Heart left ventricle (tissue), 16 donors: ENCODE measurements at regions not wholly inside any gene's neighbourhood (a gene's known extent, or its start where the extent isn't known, plus 50 kb on each side); places are given as distances from the start of the nearest gene placed in this dataset.

ENCODE experiments used
- ATAC-seq, 4 donors: fragments of 200-7000 bp; cut with Tn5 transposase; one replicate each; pipeline ENCODE4 v1.9.1; 2020 to 2022; ENCODE audit warnings: moderate library complexity in 4 of 4, mild to moderate bottlenecking in 3 of 4, moderate number of reproducible peaks in 1 of 4
- DNase-seq, 5 donors: peaks; one replicate each; pipeline ENCODE4 v3.0.0-alpha.2; 2020
- H3K27ac ChIP-seq, 12 donors: fragments of 200-600 bp; sonication (generic) in 4 of 12; one replicate each; pipeline versions ENCODE4 v1.5.0 to v1.8.0; 2016 to 2022; ENCODE audit warnings: mild to moderate bottlenecking in 2 of 12
- H3K27me3 ChIP-seq, 9 donors: fragments of 200-600 bp; sonication (generic) in 2 of 9; one replicate each; pipeline versions ENCODE4 v1.5.1 to v1.8.0; 2016 to 2022; ENCODE audit warnings: mild to moderate bottlenecking in 3 of 9
- H3K36me3 ChIP-seq, 9 donors: fragments of 200-600 bp; sonication (generic) in 2 of 9; one replicate each; pipeline versions ENCODE4 v1.5.0 to v1.8.0; 2018 to 2022; ENCODE audit warnings: mild to moderate bottlenecking in 2 of 9
- H3K4me1 ChIP-seq, 12 donors: fragments of 200-600 bp; sonication (generic) in 4 of 12; one replicate each; pipeline versions ENCODE4 v1.5.0 to v1.8.0; 2016 to 2022; ENCODE audit warnings: mild to moderate bottlenecking in 3 of 12
- H3K4me3 ChIP-seq, 12 donors: fragments of 200-600 bp; sonication (generic) in 4 of 12; one replicate each; pipeline versions ENCODE4 v1.5.0 to v1.8.0; 2017 to 2022; ENCODE audit warnings: mild to moderate bottlenecking in 9 of 12, moderate library complexity in 4 of 12
- H3K9me3 ChIP-seq, 12 donors: fragments of 200-600 bp; sonication (generic) in 4 of 12; one replicate each; pipeline versions ENCODE4 v1.5.0 to v1.8.0; 2016 to 2022; ENCODE audit warnings: mild to moderate bottlenecking in 1 of 12
- POLR2A ChIP-seq, 2 donors: fragments of 450-650 bp; IDR thresholded peaks; one replicate each; pipeline ENCODE4 v1.6.1; 2017; ENCODE audit warnings: antibody characterized with exemption in 2 of 2, mild to moderate bottlenecking in 2 of 2, moderate library complexity in 2 of 2
- WGBS, 4 donors: extraction: QIAGEN DNeasy Blood & Tissue Kit in 2 of 4; methylation state at CpG; one replicate each; pipeline versions ENCODE4 v1.1.5 to v1.1.7; 2013 to 2018; 5-methylcytosine and 5-hydroxymethylcytosine counted together
- intact Hi-C, 10 donors: fragments of 100-400 bp; cut with DNase I; formaldehyde crosslinking; loops; one replicate each; pipeline versions ENCODE4 v1.11.1 to v1.14.2; 2022
- TF ChIP-seq, protein P1 (sequence below), 12 donors: fragments of 200-600 bp; sonication (generic) in 4 of 12; IDR thresholded peaks; one replicate each; pipeline versions ENCODE4 v1.5.0 to v1.8.0; 2018 to 2022; ENCODE audit warnings: antibody characterized with exemption in 12 of 12, mild to moderate bottlenecking in 5 of 12
- donor health status: ischemic (EF 13 %, LVEDD 7.1; RV severe dilation, severe dysfunction).
- donor health status: healthy with polysubstance abuse.
- donor health status: DM: no; HTN: yes; CAD: no.
- donor health status: DM: no; HTN: no; CAD: no.
- donor health status: ischemic (EF 25% LVEDD 6.9; RV normal size, moderate dysfunction).
- donor health status: ischemic (EF 25% LVEDD 5.7; RV mildly dilated, moderate dysfunction).
- donor health status: healthy.
- donor health status: DM: yes; HTN: yes; CAD: no.
- donor health status: ischemic (EF 35%, LVEDD 5.7; RV mildly dilated, moderate dysfunction).
- donor health status: nonischemic (EF 11% LVEDD 7.7; RV severe dilation, severe dysfunction).
- donor health status: DM: yes; HTN: yes; CAD: no.
- donor health status: PGD.
- donor health status: ischemic (EF 29% LVEDD 5.4; RV normal size, mild dysfunction).
- donor health status: nonischemic (EF 23%, LVEDD 6.1; RV moderate dilation, normal function).

- peaks cover 0 to 6% (median 0%) of the 10 kb centered on the region in 12 donors for H3K9me3 ChIP-seq
- no peaks in the 10 kb centered on the region for H3K36me3 ChIP-seq
- no peak overlapping the region for H3K4me3 ChIP-seq
- H3K27me3 ChIP-seq: no peaks in the 10 kb centered on the region
- intact Hi-C loops: loop anchor here in 7 of 10 donors (2.0 to 10.0 kb wide), 4 partner anchors 52 to 59 kb away; no protein-coding TSS in a partner anchor
- DNase-seq (no peak), ATAC-seq (no peak)
- peaks cover 0 to 19% (median 5%) of the 10 kb centered on the region in 12 donors for H3K4me1 ChIP-seq
- H3K27ac ChIP-seq: no peak overlapping the region
- WGBS, 4 donors: 69 to 80% (median 72%) methylated on average over 6 of the region's 6 CpGs
- TF ChIP-seq POLR2A (IDR thresholded peaks at IDR 0.05): no peak
- TF ChIP-seq, protein P1, sequence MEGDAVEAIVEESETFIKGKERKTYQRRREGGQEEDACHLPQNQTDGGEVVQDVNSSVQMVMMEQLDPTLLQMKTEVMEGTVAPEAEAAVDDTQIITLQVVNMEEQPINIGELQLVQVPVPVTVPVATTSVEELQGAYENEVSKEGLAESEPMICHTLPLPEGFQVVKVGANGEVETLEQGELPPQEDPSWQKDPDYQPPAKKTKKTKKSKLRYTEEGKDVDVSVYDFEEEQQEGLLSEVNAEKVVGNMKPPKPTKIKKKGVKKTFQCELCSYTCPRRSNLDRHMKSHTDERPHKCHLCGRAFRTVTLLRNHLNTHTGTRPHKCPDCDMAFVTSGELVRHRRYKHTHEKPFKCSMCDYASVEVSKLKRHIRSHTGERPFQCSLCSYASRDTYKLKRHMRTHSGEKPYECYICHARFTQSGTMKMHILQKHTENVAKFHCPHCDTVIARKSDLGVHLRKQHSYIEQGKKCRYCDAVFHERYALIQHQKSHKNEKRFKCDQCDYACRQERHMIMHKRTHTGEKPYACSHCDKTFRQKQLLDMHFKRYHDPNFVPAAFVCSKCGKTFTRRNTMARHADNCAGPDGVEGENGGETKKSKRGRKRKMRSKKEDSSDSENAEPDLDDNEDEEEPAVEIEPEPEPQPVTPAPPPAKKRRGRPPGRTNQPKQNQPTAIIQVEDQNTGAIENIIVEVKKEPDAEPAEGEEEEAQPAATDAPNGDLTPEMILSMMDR (IDR thresholded peaks at IDR 0.05): no peak
Observed at GRCh38 chr12:67414011-67414715, 145.0 kb downstream of the CAND1 start.

DNA sequence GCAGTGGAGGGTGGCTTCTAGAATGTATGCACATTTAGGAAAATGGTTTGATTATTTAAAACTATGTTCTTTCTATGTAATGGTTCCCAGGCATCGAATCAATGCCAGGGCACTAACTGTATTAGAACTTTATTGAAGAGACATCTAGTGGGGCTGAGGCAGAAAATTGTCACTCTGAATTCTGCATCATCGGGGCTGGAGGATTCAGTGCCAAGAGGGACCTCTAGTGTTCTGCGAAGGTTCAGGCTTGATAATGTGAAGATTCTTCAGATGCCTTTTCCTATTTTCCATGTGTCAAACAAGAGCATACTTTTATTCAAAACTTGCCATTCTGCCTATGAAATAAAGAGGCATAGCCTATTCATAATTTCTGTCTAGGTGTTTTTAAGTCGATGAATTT lies 146.3 kb downstream of the CAND1 start:
- H3K36me3 ChIP-seq: no peaks in the 10 kb centered on the region
- H3K27me3 ChIP-seq: no peaks in the 10 kb centered on the region
- no peak overlapping the region for H3K27ac ChIP-seq
- peak in 3 of 4 donors; percentile 50 to 75 (median 62) for ATAC-seq
- H3K4me3 ChIP-seq: no peak overlapping the region
- peaks cover 0 to 16% (median 5%) of the 10 kb centered on the region in 12 donors for H3K4me1 ChIP-seq
- DNase-seq: peak in 1 of 5 donors; percentile 26
- TF ChIP-seq, protein P1 (IDR thresholded peaks at IDR 0.05): peak in 11 of 12 donors; percentile 15 to 69 (median 44)
- no peak for TF ChIP-seq POLR2A (IDR thresholded peaks at IDR 0.05)
- H3K9me3 ChIP-seq: peaks cover 0 to 6% (median 0%) of the 10 kb centered on the region in 12 donors
- 29 to 36% (median 33%) methylated on average over 4 of the region's 4 CpGs for WGBS, 4 donors
- intact Hi-C loops: loop anchor here in 5 of 10 donors (1.0 to 10.0 kb wide), 3 partner anchors 59 to 61 kb away; no protein-coding TSS in a partner anchor

- H3K36me3 ChIP-seq: no peaks in the 10 kb centered on the region
- no peaks in the 10 kb centered on the region for H3K9me3 ChIP-seq
- no peak overlapping the region for H3K27ac ChIP-seq
- intact Hi-C loops: loop anchor here in 3 of 10 donors (10.0 kb wide), 1 partner anchor 65 kb away; no protein-coding TSS in a partner anchor
- TF ChIP-seq POLR2A (IDR thresholded peaks at IDR 0.05): no peak
- TF ChIP-seq, protein P1 (IDR thresholded peaks at IDR 0.05): no peak
- ATAC-seq (no peak), DNase-seq (no peak)
- H3K4me1 ChIP-seq: peaks cover 0 to 4% (median 0%) of the 10 kb centered on the region in 12 donors
- no peak overlapping the region for H3K4me3 ChIP-seq
- 93 to 98% (median 97%) methylated on average over 7 of the region's 7 CpGs for WGBS, 4 donors
- H3K27me3 ChIP-seq: no peaks in the 10 kb centered on the region
Observed at GRCh38 chr12:67419810-67420209, 150.7 kb downstream of the CAND1 start.

DNA sequence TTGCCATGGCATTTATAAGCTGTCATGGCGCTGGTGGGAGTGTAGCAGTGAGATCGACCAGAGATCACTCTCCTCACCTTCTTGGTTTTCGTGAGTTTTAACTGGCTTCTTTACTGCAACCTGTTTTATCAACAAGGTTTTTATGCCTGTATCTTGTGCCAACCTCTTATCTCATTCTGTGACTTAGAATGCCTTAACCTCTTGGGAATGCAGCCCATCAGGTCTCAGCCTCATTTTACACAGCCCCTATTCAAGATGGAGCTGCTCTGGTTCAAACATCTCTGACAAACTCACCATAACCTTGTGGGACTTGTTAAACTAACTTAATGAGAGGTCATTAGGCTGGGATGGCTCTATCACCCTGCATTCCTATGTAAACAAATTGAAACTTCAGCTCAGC lies 151.3 kb downstream of the CAND1 start:
- Histone ChIP-seq H3K9me3 (no peaks in the 10 kb centered on the region), H3K27me3 (no peaks in the 10 kb centered on the region), H3K4me1 (no peaks in the 10 kb centered on the region), H3K27ac (no peak overlapping the region), H3K4me3 (no peak overlapping the region), H3K36me3 (no peaks in the 10 kb centered on the region)
- 86 to 93% (median 90%) methylated on average over 3 of the region's 3 CpGs for WGBS, 4 donors
- DNase-seq (no peak), ATAC-seq (no peak)
- intact Hi-C loops: no loop called here
- no peak for TF ChIP-seq POLR2A (IDR thresholded peaks at IDR 0.05)
- TF ChIP-seq, protein P1 (IDR thresholded peaks at IDR 0.05): no peak
